MM.1S (cell line): ENCODE measurements at regions not wholly inside any gene's neighbourhood (a gene's known extent, or its start where the extent isn't known, plus 50 kb on each side); places are given as distances from the start of the nearest gene placed in this dataset.

Source experiments
- CTCF ChIP-seq: fragments of 300-600 bp; sonication (generic); IDR thresholded peaks from 2 replicates; pipeline ENCODE4 v1.5.1; 2016; ENCODE audit warnings: antibody characterized with exemption, low read length, mixed read lengths
- EZH2 ChIP-seq: fragments of 300-600 bp; sonication (generic); optimal IDR thresholded peaks from 2 replicates; pipeline ENCODE3; 2017; ENCODE audit warnings: low read depth, mild to moderate bottlenecking, antibody characterized with exemption, low read length, mixed read lengths
- EZH2phosphoT487 ChIP-seq: fragments of 300-600 bp; sonication (generic); IDR thresholded peaks from 2 replicates; pipeline ENCODE4 v1.6.1; 2018; ENCODE audit warnings: antibody characterized with exemption, low read length

- TF ChIP-seq CTCF (no peak), EZH2phosphoT487 (no peak), EZH2 (no peak)
Measured at GRCh38 chr12:43066471-43066870, 476.9 kb upstream of the PRICKLE1 start.
